Activated CD8-positive, alpha-beta memory T cell treated with anti-CD3 and anti-CD28 coated beads for 1 hour (primary cell): ENCODE measurements at regions not wholly inside any gene's neighbourhood (a gene's known extent, or its start where the extent isn't known, plus 50 kb on each side); places are given as distances from the start of the nearest gene placed in this dataset.
"Not testable (repeated sequence)": the region's sequence is repeated elsewhere in the genome, so short reads cannot be mapped to it uniquely, and the experiment has no call there.

Experiments
- DNase-seq, 2 donors: peaks; one replicate each; pipeline ENCODE4 v3.0.0-alpha.2; 2020; ENCODE audit warnings: low read depth in 1 of 2; ENCODE audit errors: extremely low read depth in 1 of 2

DNA sequence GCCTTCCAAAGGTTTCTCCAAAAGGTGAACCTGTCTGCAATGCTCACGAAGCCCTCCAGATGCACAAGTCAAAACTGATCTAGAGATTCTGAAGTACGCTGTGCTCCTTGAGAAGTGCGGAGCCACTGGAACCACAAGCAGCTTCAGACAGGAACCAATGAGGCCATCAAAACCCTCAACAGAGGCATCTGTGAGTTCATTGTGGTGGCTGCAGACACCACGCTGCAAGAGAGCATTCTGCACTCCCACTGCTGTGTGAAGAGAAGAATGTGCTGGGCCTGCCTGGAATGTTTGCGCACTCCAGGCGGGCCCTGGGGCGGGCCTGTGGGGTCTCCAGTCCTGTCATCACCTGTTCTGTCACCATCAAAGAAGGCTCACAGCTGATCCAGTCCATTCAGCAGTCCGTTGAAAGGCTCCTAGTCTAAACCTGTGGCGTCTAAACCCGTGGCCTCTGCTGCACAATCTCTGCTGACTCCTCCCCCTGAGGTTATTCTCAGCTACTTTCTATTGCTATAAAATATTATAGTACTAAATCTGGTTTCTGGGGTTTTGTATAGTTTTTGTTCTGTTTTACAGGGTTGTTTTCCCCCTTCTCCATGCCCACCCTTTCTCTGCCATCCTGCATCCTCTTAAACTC lies 111.6 kb downstream of the PPIAL4A start:
- DNase-seq, result not testable (repeated sequence)

GRCh38 chr1:121003230-121003629 lies 113.7 kb downstream of the PPIAL4A start:
- DNase-seq, result not testable (repeated sequence)

DNA sequence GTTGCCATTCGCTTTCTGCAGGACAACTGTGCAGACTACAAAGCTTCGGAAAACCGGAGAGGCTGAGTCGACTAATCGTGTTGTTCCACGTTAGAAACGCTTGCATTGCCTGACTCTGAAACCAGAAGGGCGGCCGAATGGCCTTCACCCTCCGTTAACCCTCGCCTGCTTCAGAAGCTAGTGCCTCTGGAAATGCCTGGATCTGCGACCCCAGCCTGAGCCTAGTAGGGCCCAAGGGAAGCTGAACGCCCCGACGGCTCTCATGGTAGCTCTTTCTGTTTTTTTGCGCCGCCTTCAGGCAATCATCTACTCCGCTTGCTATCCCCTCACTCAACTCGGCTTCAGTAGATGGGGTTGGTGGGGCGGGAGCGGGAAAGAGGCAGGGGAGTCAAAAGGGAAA lies 117.3 kb downstream of the PPIAL4A start:
- DNase-seq, result not testable (repeated sequence)

GRCh38 chr1:121007755-121008154 lies 118.2 kb downstream of the PPIAL4A start:
- DNase-seq, result not testable (repeated sequence)

DNA sequence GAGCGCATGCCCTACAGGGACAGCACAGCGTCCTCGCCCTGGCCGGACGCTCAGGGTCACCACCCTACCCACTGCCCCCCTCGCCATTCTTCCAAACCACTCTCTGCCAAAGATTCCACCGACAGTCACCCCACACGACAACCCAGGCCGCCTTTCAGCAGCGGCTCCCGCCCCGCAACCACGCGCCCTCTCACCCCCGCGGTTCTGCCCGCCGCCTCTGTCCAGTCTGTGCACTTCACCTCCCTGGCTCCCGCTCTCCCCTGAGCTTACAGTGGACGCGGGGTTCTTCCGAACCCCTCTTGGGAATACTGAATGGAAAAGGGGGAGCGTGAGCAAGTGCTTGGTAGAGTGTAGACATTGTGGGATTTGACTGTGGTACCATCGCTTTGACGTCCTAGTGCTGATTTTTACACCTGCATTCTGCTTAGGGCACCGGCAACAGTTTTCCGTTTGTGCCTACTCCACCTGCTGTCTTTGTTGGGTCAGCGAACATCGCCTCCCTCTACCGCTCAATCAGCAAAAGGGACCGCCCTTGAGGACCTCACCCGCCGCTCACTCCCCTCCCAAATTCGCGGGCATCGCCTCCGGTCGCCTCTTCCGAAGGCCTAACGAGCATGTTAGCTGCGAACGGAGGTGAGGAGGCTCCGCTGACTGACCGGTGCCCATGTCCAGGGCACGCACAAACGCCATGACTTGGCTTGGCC lies 119.1 kb downstream of the PPIAL4A start:
- DNase-seq, result not testable (repeated sequence)

GRCh38 chr1:121009216-121010057 lies 119.9 kb downstream of the PPIAL4A start:
- not testable (repeated sequence) for DNase-seq

GRCh38 chr1:121010141-121010540 lies 120.6 kb downstream of the PPIAL4A start:
- DNase-seq, result not testable (repeated sequence)

- not testable (repeated sequence) for DNase-seq
Measured at GRCh38 chr1:121013181-121013580, 123.6 kb downstream of the PPIAL4A start.

- DNase-seq, result not testable (repeated sequence)
Measured at GRCh38 chr1:121016182-121017028, 126.8 kb downstream of the PPIAL4A start.

- DNase-seq, result not testable (repeated sequence)
Measured at GRCh38 chr1:121019715-121020349, 130.3 kb downstream of the PPIAL4A start.

- not testable (repeated sequence) for DNase-seq
Measured at GRCh38 chr1:121020350-121021236, 131.0 kb downstream of the PPIAL4A start.

GRCh38 chr1:121021716-121022115 lies 132.1 kb downstream of the PPIAL4A start:
- not testable (repeated sequence) for DNase-seq

DNA sequence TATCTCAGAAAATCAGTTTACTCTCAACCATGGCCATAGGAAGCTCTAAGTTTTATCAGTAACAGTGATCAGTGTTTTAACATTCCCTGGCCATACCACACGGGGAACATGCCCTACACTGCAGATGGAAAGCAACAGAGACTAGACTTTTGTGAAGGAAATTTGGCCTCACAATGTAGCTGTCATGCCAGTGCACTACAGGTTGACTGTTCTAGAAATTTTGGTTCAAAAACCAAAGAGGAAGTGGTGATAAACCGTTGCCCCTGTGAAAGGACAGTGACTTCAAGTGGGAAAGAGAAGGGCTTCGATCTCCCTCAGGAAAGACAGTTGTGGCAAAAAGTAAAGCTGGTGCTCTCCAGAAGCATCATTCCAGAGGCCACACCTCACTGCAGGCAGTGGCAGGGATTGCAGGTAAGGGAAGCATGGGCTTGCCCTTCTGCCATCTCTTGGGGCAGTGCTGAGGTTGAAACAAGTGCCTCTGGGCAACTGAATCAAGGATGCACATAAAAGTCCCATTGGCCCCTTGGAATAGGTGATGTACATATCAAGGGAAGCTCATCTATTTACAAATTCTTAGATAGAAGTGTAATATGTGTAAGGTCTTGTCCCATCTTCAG lies 143.4 kb downstream of the PPIAL4A start:
- DNase-seq, result not testable (repeated sequence)

- DNase-seq, result not testable (repeated sequence)
Measured at GRCh38 chr1:121036792-121037191, 147.2 kb downstream of the PPIAL4A start.

DNA sequence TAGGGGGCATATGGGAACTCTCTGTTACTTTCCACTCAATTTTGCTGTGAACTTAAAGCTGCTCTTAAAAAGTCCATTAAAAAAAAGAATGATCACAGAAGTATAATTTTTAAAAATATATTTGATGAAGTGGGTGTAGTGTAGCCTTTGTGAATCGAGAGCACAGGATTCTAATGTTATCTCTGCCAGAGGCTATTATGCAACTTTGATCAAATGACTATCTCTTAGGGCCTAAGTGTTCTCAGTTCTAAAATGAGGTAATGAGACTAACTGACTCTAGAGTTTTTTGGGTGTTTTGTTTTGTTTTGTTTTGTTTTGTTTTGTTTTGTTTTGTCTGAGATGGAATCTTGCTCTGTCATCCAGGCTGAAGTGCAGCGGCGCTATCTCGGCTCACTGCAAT lies 143.2 kb downstream of the FAM72B start:
- DNase-seq, result not testable (repeated sequence)

GRCh38 chr1:121041497-121041896 lies 142.6 kb downstream of the FAM72B start:
- not testable (repeated sequence) for DNase-seq

GRCh38 chr1:121042882-121043281 lies 141.3 kb downstream of the FAM72B start:
- DNase-seq, result not testable (repeated sequence)

- not testable (repeated sequence) for DNase-seq
Measured at GRCh38 chr1:121048293-121048752, 135.8 kb downstream of the FAM72B start.
